ENCODE measurements at regions not wholly inside any gene's neighbourhood (a gene's known extent, or its start where the extent isn't known, plus 50 kb on each side); places are given as distances from the start of the nearest gene placed in this dataset.
"Not testable (repeated sequence)": the region's sequence is repeated elsewhere in the genome, so short reads cannot be mapped to it uniquely, and the experiment has no call there.

DNA sequence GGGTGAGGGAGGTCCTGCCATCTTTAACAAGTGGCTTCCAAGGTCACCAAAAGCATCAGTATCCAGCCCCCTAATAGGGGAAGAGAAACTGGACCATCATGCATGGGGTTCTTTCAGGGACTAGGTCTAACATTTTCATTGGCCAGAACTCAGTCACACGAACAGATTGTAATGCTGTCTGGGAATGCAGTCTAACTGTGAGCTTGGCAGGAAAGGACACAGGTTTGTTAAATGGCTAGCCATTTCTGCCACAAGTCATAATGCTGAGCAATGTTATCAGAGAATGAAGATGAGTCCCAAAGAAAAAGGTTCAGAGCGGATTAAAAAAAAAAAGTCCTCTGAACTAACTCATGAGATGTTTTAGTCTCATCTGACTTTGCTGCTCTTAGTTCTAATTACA, 70.9 kb upstream of the TNP1 start:
- DNase-seq (ENCODE audit: low read depth): no peak
- FAIRE-seq: no peak
- Histone ChIP-seq H3K27me3 (ENCODE audit: control insufficient read depth, insufficient read depth, low read length) (peaks cover 2% of the 10 kb centered on the region), H3K36me3 (ENCODE audit: control insufficient read depth, insufficient read depth, low read length) (no peaks in the 10 kb centered on the region), H3K4me3 (ENCODE audit: low read depth, low read length) (no peak overlapping the region)
- no peak for TF ChIP-seq CTCF (IDR thresholded peaks at IDR 0.05; ENCODE audit: insufficient read depth, low read length, severe bottlenecking)

GRCh38 chr2:216929338-216929737, 69.5 kb upstream of the TNP1 start:
- H3K36me3 ChIP-seq (ENCODE audit: control insufficient read depth, insufficient read depth, low read length); H3K27me3 ChIP-seq (ENCODE audit: control insufficient read depth, insufficient read depth, low read length); H3K4me3 ChIP-seq (ENCODE audit: low read depth, low read length); FAIRE-seq; DNase-seq (ENCODE audit: low read depth): not testable (repeated sequence)

DNA sequence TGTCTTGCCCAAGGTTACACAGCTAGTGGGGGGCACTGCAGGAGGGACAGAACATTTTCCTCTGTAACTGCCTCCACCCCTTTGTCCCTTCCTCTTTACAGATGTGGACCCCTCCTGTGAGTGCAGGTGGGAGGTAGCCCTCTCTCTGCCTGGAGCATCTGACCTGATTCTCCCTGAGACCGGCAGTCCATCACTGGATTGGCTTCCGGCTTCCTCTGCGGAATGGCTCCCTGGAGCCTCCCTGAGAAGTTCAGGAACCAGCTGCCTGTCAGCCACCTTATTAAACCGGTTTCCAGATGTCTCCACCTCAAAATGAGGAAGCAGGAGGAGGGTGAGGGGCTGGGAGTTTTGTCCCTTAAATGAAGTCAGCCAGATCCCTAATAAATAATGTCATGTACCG, 67.3 kb upstream of the TNP1 start:
- Histone ChIP-seq H3K36me3 (ENCODE audit: control insufficient read depth, insufficient read depth, low read length) (no peaks in the 10 kb centered on the region), H3K4me3 (ENCODE audit: low read depth, low read length) (no peak overlapping the region), H3K27me3 (ENCODE audit: control insufficient read depth, insufficient read depth, low read length) (peaks cover 4% of the 10 kb centered on the region)
- FAIRE-seq (no peak), DNase-seq (ENCODE audit: low read depth) (no peak)
- no peak for TF ChIP-seq CTCF (IDR thresholded peaks at IDR 0.05; ENCODE audit: insufficient read depth, low read length, severe bottlenecking)

- DNase-seq (ENCODE audit: low read depth) (no peak), FAIRE-seq (no peak)
- no peak overlapping the region for H3K4me3 ChIP-seq (ENCODE audit: low read depth, low read length)
- H3K36me3 ChIP-seq (ENCODE audit: control insufficient read depth, insufficient read depth, low read length): no peaks in the 10 kb centered on the region
- H3K27me3 ChIP-seq (ENCODE audit: control insufficient read depth, insufficient read depth, low read length): peaks cover 4% of the 10 kb centered on the region
- TF ChIP-seq CTCF (IDR thresholded peaks at IDR 0.05; ENCODE audit: insufficient read depth, low read length, severe bottlenecking): no peak
These were observed 65.9 kb upstream of the TNP1 start for GRCh38 chr2:216925636-216926366.

GRCh38 chr2:216925006-216925405, 65.1 kb upstream of the TNP1 start:
- Histone ChIP-seq H3K36me3 (ENCODE audit: control insufficient read depth, insufficient read depth, low read length) (no peaks in the 10 kb centered on the region), H3K27me3 (ENCODE audit: control insufficient read depth, insufficient read depth, low read length) (peaks cover 4% of the 10 kb centered on the region), H3K4me3 (ENCODE audit: low read depth, low read length) (no peak overlapping the region)
- FAIRE-seq (no peak), DNase-seq (ENCODE audit: low read depth) (no peak)
- no peak for TF ChIP-seq CTCF (IDR thresholded peaks at IDR 0.05; ENCODE audit: insufficient read depth, low read length, severe bottlenecking)

GRCh38 chr2:216923706-216924105, 63.8 kb upstream of the TNP1 start:
- H3K36me3 ChIP-seq (ENCODE audit: control insufficient read depth, insufficient read depth, low read length): no peaks in the 10 kb centered on the region
- FAIRE-seq (no peak), DNase-seq (ENCODE audit: low read depth) (no peak)
- no peak overlapping the region for H3K4me3 ChIP-seq (ENCODE audit: low read depth, low read length)
- no peak for TF ChIP-seq CTCF (IDR thresholded peaks at IDR 0.05; ENCODE audit: insufficient read depth, low read length, severe bottlenecking)
- peaks cover 4% of the 10 kb centered on the region for H3K27me3 ChIP-seq (ENCODE audit: control insufficient read depth, insufficient read depth, low read length)

Measured in bronchial epithelial cell (primary cell).